DMS53 treated with DMSO at 0.1 percent for 48 hours (cell line): ENCODE measurements at regions not wholly inside any gene's neighbourhood (a gene's known extent, or its start where the extent isn't known, plus 50 kb on each side); places are given as distances from the start of the nearest gene placed in this dataset.

ENCODE experiments used
- DNase-seq: peaks from one replicate; lab custom pipeline; 2025; ENCODE audit not compliant: unreplicated experiment; lab: John Stamatoyannopoulos, UW

DNA sequence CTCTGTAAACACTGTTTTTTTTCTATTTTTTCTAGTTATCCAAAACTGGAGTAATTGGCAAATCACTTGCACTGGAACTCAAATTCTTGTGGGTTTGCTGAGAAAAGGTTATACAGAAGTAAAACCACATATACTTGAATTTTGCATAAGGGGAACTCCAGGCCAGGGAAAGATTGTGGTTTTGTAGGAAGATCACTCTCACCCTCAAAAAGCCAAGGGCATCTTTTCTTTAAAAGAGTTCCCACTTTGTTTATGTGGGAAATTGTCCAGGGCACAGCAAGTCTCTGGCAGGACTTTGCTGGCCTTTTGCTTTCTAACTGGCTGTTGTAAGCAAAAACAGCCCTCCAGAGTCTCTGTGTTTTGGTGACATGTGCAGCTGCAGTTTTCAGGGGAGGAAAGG lies 340.3 kb upstream of the RBMS3 start:
- DNase-seq = no peak

- DNase-seq = no peak
These were observed 339.9 kb upstream of the RBMS3 start for GRCh38 chr3:28940994-28941393.

DNA sequence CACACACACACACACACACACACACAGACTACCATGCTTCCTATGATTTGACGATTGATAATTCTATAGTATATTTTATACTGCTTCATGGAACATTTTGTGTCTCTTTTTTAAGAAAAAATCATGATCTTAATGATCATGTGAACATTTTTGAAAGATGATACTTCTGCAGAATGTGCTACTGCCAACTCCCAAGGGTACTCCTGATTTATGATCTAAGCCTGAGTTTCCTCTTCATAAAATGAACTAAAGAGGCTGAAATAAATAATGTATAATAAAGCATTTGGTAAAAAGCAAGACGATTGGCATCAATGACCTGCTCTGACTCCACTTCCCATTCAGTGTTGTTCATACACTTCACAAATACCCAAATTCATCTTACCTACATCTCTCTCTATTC lies 333.8 kb upstream of the RBMS3 start:
- no peak for DNase-seq

DNA sequence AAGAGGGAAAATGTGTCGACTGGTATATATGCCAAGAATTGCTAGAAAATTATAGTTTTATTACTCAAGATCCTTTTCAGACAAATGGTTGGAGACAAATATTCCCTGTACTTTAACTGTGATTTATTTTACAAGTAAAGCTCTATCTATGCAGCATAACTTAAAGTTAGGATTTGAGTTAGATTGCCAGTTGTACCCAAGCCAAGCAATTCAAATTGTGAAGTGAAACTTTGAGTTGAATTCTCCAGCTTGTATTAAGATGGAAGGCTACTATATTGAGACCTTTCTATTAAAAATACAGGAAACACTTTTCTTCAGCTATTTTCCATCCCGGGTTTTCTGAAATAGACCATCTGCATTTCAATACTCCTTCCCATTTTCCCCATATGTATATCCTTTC lies 333.1 kb upstream of the RBMS3 start:
- DNase-seq = no peak

DNA sequence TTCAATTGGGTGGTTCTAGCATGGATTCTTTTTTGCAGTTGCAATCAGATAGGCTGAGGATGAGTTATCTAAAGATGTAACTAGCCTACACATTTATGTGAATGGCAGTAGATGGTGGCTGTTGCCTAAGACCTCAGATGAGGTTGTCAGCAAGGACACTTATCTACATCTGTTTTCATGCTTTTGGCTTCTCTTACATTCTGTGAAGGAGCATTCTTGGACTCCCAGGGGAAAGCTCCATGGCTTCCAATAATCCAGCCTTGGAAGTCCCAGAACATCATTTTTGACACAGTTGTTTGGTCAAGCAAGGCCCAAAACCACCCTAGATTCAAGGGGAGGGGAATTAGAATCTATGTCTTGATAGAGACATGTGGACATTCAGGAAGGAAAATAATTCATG lies 332.2 kb upstream of the RBMS3 start:
- no peak for DNase-seq

GRCh38 chr3:28949580-28949979 lies 331.3 kb upstream of the RBMS3 start:
- peak; percentile 2 for DNase-seq

DNA sequence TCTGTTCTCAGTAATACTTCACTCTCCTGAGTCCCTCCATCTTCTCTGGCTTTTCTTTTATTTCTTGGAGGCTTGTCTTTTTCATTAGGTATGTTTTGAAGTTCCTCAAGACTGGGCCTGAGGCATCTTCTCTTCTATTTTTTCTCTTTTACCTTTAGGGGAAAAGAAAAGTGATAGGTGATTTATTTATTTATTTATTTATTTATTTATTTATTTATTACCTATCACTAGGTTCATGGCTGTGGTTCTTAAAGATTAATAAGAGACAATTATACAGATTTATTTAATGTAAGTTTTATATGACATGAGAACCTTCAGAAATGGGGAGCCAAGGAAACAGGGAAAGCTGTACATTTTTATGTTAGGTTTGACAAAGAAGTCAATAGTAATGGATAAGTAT lies 330.3 kb upstream of the RBMS3 start:
- no peak for DNase-seq

- no peak for DNase-seq
These were observed 328.9 kb upstream of the RBMS3 start for GRCh38 chr3:28951772-28952556.

DNA sequence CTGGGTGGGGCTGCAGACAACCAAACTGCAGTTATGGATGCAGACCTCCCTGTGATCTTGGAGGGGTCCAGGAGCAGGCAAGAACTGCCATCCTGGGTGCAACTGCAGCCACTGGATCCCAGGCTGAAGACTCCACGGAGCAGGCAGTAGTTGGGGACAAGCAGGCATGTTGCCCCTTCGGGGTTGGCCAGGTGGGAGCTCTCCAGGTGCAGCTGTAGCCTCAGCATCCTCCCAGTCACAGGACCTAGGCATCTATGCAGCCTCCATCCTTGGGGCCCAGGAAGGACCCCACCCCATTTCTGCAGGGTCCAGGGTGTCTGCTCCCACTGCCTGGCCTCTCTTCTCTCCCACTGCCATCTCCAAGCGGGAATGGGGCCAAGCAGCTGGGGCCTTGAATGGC lies 322.2 kb upstream of the RBMS3 start:
- no peak for DNase-seq

- no peak for DNase-seq
These were observed 309.7 kb upstream of the RBMS3 start for GRCh38 chr3:28971156-28971555.

GRCh38 chr3:28972921-28973320 lies 307.9 kb upstream of the RBMS3 start:
- no peak for DNase-seq

GRCh38 chr3:28973609-28974008 lies 307.3 kb upstream of the RBMS3 start:
- no peak for DNase-seq

DNA sequence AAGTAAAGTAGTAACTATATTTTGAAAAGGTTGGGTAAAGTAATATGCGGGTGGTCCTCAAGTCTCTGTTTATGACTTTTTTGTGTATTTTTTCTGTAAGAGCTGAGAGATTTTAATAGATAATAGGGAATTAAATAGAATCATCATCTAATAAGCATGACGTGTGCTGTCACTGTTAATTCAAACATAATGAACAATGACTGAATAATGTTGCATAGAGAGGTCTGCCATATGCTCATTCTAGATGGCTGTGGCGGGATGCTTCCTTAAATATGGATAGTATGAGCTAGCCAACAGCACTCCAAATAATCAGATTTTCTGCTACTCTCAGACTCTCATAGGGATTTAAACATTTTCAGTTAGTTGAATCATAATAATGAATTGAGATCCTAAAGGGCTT lies 302.8 kb upstream of the RBMS3 start:
- DNase-seq = no peak

DNA sequence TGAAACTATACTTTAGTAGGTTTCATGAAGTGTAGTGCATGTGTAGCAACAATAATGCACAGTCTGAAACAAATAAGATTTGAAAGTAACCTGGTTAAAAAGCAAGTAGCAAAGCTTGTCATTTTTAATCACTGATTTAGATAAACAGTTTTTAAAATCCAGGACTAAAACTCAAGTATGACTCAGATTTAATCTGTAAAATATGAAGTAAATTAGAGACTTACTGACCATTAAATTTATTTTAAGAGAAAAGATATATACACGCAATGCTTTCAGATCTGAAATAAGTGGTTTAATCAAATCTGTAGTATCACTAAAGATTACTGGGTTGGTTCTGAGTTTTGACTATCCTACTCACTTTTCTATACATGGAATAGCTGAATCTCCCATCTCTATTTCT lies 300.7 kb upstream of the RBMS3 start:
- DNase-seq = no peak

GRCh38 chr3:28980631-28981030 lies 300.2 kb upstream of the RBMS3 start:
- no peak for DNase-seq

- DNase-seq = no peak
These were observed 298.0 kb upstream of the RBMS3 start for GRCh38 chr3:28982906-28983305.

DNA sequence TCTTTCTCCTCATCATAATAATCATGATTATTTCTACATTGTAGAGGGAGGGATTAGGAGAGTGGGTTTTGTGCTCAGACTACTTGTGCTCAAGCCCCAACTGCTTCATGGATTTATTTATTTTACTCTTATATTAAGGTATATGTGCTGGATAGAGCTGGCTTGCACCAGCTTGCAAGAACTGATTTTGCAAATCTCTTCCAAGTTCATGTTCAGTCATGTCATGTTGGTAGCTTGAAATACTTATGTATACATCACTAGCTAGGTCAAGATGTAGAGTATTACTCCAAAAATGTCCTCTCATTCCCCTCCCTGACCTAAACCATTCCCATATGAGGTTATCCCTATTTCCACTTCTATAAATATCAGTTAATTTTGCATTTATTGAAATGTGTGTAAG lies 293.9 kb upstream of the RBMS3 start:
- DNase-seq = no peak

DNA sequence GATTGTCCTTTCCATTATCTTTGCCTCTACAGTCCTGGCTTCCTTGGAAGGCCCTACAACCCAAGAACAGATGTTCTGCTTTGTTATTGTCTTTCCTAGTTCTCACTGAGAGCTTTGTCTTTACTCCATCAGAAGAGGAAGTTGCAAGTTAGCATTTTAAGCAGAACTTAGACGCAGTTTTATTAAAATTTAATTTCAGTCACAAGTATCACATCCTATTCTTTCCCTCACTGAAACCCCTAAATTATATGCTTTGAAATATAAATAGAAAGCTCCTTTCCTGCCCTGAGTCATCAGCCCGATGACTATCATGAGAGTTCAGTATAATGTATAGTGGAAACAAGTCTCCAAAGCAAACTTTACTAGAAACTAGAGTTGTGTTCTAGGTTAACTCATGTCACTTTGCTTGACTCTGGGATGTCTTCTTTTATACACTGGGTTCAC lies 291.2 kb upstream of the RBMS3 start:
- no peak for DNase-seq

- no peak for DNase-seq
These were observed 286.5 kb upstream of the RBMS3 start for GRCh38 chr3:28994161-28994905.

DNA sequence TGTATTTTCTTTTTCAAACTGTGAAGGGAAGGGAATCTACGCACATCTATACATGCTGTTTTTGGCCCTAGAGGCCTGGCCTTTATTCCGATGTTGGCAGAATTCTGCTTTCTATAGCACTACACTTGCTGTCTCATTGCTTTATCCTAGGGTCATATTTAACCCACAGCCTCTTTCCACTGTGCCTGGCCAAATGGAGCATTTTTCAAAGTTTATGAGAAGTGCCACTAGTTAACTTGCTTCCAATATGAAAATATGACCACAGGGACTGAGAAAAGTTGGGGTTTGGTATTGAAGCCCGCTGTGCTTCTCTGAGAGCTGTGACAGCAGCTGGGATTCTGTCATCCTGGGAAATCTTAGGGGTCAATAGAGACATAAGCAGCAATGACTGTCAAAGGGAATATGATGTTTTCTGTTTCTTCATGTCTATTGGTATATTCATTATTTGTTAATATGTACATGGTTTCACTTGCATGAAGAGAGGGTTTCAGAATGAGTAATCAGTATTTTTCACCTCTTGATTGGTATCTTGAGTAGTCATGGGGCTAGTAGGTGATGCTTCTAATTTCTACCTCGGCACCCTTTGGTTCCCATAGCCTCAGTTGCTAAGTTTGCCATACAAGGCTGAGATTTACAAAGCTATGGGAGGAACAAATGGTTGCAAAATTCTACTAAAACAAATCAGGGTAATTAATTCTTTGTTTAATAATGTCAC lies 275.8 kb upstream of the RBMS3 start:
- no peak for DNase-seq

DNA sequence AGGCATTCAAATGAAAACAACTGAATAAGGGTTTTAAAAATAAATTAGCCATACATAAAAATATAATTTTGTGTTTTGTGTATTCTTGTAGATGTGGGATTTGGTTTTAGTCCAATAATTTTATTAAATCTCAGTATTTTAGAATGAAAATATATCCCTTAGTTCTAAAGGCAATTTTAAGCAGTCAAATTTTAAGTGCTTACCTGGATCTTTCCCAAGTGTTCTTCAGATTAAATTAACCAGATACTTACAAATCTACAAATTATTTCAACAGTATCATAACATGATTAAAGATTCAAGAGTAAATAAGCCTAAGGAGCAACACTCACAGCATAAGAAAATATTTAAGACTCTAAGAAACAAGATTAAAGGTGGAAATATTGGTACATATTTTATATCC lies 275.0 kb upstream of the RBMS3 start:
- no peak for DNase-seq

DNA sequence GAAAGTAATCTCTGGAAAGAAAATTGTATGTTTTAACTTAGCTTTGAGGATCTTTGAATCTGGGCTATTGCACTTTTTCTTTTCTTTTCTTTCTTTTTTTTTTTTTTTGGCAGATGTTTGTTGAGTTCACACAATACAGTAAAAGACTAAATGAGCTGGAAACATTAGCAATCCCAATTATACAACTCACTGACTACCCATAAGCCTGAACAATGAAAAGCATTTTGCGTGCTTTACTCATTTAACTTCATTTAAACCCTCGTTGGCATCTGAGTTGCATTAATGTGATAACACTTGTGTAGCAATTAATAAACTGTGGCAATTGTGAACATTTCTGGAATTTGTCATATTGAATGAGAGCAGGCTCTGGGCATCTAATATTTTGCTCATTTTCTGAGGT lies 269.4 kb upstream of the RBMS3 start:
- no peak for DNase-seq
